ENCODE measurements at regions not wholly inside any gene's neighbourhood (a gene's known extent, or its start where the extent isn't known, plus 50 kb on each side); places are given as distances from the start of the nearest gene placed in this dataset.

GRCh38 chr5:145050181-145050580 is 785.0 kb downstream of the PRELID2 start:
- Mint-ChIP-seq H3K27me3 (ENCODE audit: unreplicated experiment) (no peaks in the 10 kb centered on the region), H3K4me1 (ENCODE audit: unreplicated experiment) (no peaks in the 10 kb centered on the region), H3K27ac (ENCODE audit: unreplicated experiment) (no peak overlapping the region), H3K4me3 (ENCODE audit: unreplicated experiment) (no peak overlapping the region), H3K9me3 (ENCODE audit: unreplicated experiment) (no peaks in the 10 kb centered on the region), H3K36me3 (ENCODE audit: unreplicated experiment) (no peaks in the 10 kb centered on the region)
- DNase-seq (ENCODE audit: extremely low spot score, unreplicated experiment): no peak
- no peak for TF ChIP-seq CTCF (IDR thresholded peaks at IDR 0.05)

DNA sequence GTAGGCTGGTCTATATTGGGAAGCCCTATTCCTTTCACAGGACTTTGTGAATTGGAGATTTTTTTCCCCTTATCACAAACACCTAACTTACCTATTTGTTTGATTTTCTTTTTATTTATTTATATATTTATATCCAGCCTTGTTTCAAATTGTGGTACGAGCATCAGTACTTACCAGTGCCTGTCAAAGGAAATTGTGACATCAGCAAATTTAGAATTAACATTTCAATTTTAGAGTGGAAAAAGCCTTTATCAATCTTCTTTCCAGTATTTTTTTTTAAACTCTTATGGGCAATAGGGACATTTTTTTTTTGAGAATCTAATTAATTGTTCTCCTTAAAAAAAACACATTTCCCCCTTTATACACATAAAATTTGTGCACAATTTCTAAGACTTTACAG is 790.2 kb downstream of the PRELID2 start:
- Mint-ChIP-seq H3K4me1 (ENCODE audit: unreplicated experiment) (no peaks in the 10 kb centered on the region), H3K27ac (ENCODE audit: unreplicated experiment) (no peak overlapping the region), H3K36me3 (ENCODE audit: unreplicated experiment) (no peaks in the 10 kb centered on the region), H3K27me3 (ENCODE audit: unreplicated experiment) (no peaks in the 10 kb centered on the region), H3K4me3 (ENCODE audit: unreplicated experiment) (no peak overlapping the region), H3K9me3 (ENCODE audit: unreplicated experiment) (peaks cover 4% of the 10 kb centered on the region)
- DNase-seq (ENCODE audit: extremely low spot score, unreplicated experiment): no peak
- TF ChIP-seq CTCF (IDR thresholded peaks at IDR 0.05): no peak

DNA sequence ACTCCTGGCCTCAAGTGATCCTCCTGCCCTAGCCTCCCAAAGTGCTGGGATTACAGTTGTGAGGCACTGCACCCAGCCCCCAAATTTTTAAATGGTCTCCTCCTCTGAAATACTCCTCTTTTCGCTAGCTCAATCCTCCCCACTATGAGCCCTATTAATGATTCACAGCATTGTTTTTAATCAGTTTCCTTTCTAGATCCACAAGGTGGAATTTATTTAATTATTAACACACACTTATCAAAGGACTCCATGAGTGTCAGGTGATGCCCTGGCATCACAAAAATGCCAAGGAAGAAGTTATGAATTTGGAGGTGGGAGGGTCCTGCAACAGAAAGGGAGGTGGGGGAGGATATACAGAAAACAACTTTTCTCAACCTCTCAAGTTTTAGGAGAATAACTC is 806.5 kb downstream of the PRELID2 start:
- no peak for TF ChIP-seq CTCF (IDR thresholded peaks at IDR 0.05)
- no peaks in the 10 kb centered on the region for H3K27me3 Mint-ChIP-seq (ENCODE audit: unreplicated experiment)
- no peak overlapping the region for H3K27ac Mint-ChIP-seq (ENCODE audit: unreplicated experiment)
- H3K4me3 Mint-ChIP-seq (ENCODE audit: unreplicated experiment): no peak overlapping the region
- DNase-seq (ENCODE audit: extremely low spot score, unreplicated experiment): no peak
- H3K4me1 Mint-ChIP-seq (ENCODE audit: unreplicated experiment): no peaks in the 10 kb centered on the region
- no peaks in the 10 kb centered on the region for H3K9me3 Mint-ChIP-seq (ENCODE audit: unreplicated experiment)
- no peaks in the 10 kb centered on the region for H3K36me3 Mint-ChIP-seq (ENCODE audit: unreplicated experiment)

- TF ChIP-seq CTCF (IDR thresholded peaks at IDR 0.05): no peak
- no peaks in the 10 kb centered on the region for H3K27me3 Mint-ChIP-seq (ENCODE audit: unreplicated experiment)
- H3K4me1 Mint-ChIP-seq (ENCODE audit: unreplicated experiment): no peaks in the 10 kb centered on the region
- H3K9me3 Mint-ChIP-seq (ENCODE audit: unreplicated experiment): no peaks in the 10 kb centered on the region
- no peaks in the 10 kb centered on the region for H3K36me3 Mint-ChIP-seq (ENCODE audit: unreplicated experiment)
- H3K4me3 Mint-ChIP-seq (ENCODE audit: unreplicated experiment): no peak overlapping the region
- DNase-seq (ENCODE audit: extremely low spot score, unreplicated experiment): no peak
- no peak overlapping the region for H3K27ac Mint-ChIP-seq (ENCODE audit: unreplicated experiment)
These were observed 807.9 kb downstream of the PRELID2 start for GRCh38 chr5:145027286-145027685.

DNA sequence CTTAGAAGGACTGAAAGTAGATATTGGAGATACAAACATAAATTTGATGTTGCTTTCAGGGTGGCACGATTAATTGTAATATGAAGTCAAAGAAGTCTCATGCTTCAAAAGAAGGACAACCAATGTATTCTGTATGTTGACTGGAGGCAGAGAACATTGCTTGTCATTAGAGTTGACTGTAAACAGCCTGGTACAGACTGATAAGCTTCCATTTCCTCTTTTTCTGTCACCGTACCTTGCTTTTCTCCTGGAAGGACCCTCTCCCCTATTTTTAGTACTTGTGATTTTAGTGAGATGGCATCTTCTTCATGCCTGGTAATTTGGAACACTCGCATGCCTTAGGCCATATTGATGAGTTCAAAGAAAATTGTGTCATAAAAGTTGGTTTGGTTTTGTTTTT is 809.4 kb downstream of the PRELID2 start:
- Mint-ChIP-seq H3K9me3 (ENCODE audit: unreplicated experiment) (no peaks in the 10 kb centered on the region), H3K27ac (ENCODE audit: unreplicated experiment) (no peak overlapping the region), H3K4me1 (ENCODE audit: unreplicated experiment) (no peaks in the 10 kb centered on the region), H3K36me3 (ENCODE audit: unreplicated experiment) (no peaks in the 10 kb centered on the region), H3K4me3 (ENCODE audit: unreplicated experiment) (no peak overlapping the region), H3K27me3 (ENCODE audit: unreplicated experiment) (no peaks in the 10 kb centered on the region)
- TF ChIP-seq CTCF (IDR thresholded peaks at IDR 0.05): no peak
- DNase-seq (ENCODE audit: extremely low spot score, unreplicated experiment): no peak
